PC-9 (cell line): ENCODE measurements at regions not wholly inside any gene's neighbourhood (a gene's known extent, or its start where the extent isn't known, plus 50 kb on each side); places are given as distances from the start of the nearest gene placed in this dataset.

Experiments
- BruUV-seq: library from RNA; stranded (reverse); fragments of 400-500 nt; replicated peaks from 2 replicates; lab custom pipeline; 2021; lab: Mats Ljungman, UMichigan
- CTCF ChIA-PET: fragments of 300-600 bp; sonication (Branson Sonifier 250); formaldehyde crosslinking; loops from one replicate; lab custom pipeline; 2022; ENCODE audit warnings: antibody characterized with exemption; lab: Charles Lee
- POLR2A ChIA-PET: fragments of 300-600 bp; sonication (Branson Sonifier 250); formaldehyde crosslinking; loops from one replicate; lab custom pipeline; 2022; ENCODE audit warnings: antibody characterized with exemption; ENCODE audit not compliant: unreplicated experiment; lab: Charles Lee
- DNase-seq, 2 experiments: peaks; one replicate each; pipeline versions ENCODE4 v3.0.0 to v3.0.0-alpha.2; 2015 to 2022; ENCODE audit warnings: mixed read lengths in 1 of 2
- H2AFZ ChIP-seq: fragments of 200-600 bp; sonication (generic); 2 replicates; pipeline ENCODE4 v1.8.1; 2017; ENCODE audit warnings: antibody characterized with exemption
- H3F3A ChIP-seq: fragments of 200-600 bp; sonication (generic); 2 replicates; pipeline ENCODE4 v1.8.1; 2017; ENCODE audit warnings: antibody characterized with exemption, mild to moderate bottlenecking, low read depth; ENCODE audit not compliant: insufficient read depth
- H3K27ac ChIP-seq: fragments of 200-600 bp; sonication (generic); 2 replicates; pipeline ENCODE4 v1.6.1; 2016; ENCODE audit warnings: mixed run types
- H3K27me3 ChIP-seq: fragments of 200-600 bp; sonication (generic); 2 replicates; pipeline ENCODE4 v1.6.1; 2016; ENCODE audit warnings: low read depth, mixed run types; ENCODE audit not compliant: insufficient read depth
- H3K36me3 ChIP-seq: fragments of 200-600 bp; sonication (generic); 2 replicates; pipeline ENCODE4 v1.6.1; 2016; ENCODE audit warnings: low read depth, mixed run types
- H3K4me1 ChIP-seq: fragments of 200-600 bp; sonication (generic); replicated peaks from 2 replicates; pipeline ENCODE4 v1.6.1; 2016; ENCODE audit warnings: mixed run types; ENCODE audit not compliant: insufficient read depth
- H3K4me2 ChIP-seq: fragments of 200-600 bp; sonication (generic); 2 replicates; pipeline ENCODE4 v1.6.1; 2017; ENCODE audit warnings: mixed run types
- H3K4me3 ChIP-seq: fragments of 200-600 bp; sonication (generic); 2 replicates; pipeline ENCODE4 v1.6.1; 2016; ENCODE audit warnings: mixed run types
- H3K79me2 ChIP-seq: fragments of 200-600 bp; sonication (generic); 2 replicates; pipeline ENCODE4 v1.6.1; 2017; ENCODE audit warnings: low read depth, mixed run types
- H3K9me2 ChIP-seq: fragments of 200-600 bp; sonication (generic); 2 replicates; pipeline ENCODE4 v1.8.1; 2017; ENCODE audit warnings: mild to moderate bottlenecking; ENCODE audit not compliant: insufficient read depth
- H3K9me3 ChIP-seq: fragments of 200-600 bp; sonication (generic); 2 replicates; pipeline ENCODE4 v1.8.1; 2016; ENCODE audit warnings: low read depth; ENCODE audit not compliant: insufficient read depth
- H4K20me1 ChIP-seq: fragments of 200-600 bp; sonication (generic); 2 replicates; pipeline ENCODE4 v1.8.1; 2017; ENCODE audit not compliant: insufficient read depth
- CTCF ChIP-seq: fragments of 200-600 bp; sonication (generic); conservative IDR thresholded peaks from 2 replicates; pipeline ENCODE4 v1.6.1; 2017; ENCODE audit warnings: mixed run types, antibody characterized with exemption, mild to moderate bottlenecking, moderate library complexity
- EZH2 ChIP-seq: fragments of 200-600 bp; sonication (generic); IDR thresholded peaks from 2 replicates; pipeline ENCODE4 v1.8.0; 2017; ENCODE audit warnings: antibody characterized with exemption, low read depth
- intact Hi-C: fragments of 100-400 bp; cut with micrococcal nuclease; formaldehyde crosslinking; loops from one replicate; pipeline ENCODE4 v1.10.0; 2022; ENCODE audit not compliant: unreplicated experiment

DNA sequence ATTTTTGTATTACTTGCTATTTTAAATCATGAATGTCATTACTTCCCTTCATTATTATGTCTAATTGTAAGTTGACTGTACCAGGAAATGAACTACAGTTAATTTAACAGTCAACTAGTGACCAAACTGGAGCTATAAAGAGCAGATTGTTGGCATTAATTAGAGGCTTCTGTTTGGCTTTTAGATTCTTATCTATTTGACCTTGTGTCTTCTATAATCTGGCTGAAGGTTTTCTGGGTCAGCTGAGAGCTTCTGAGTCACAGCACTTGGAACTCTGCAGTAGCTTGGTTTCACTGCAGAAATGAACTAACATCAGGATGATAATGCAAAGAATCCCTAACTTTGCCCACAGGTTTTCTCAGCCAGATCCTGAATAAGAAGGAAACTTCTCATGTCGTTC, 169.2 kb upstream of the LEF1 start:
- intact Hi-C loops = no loop called here

GRCh38 chr4:108336076-108336475, 167.3 kb upstream of the LEF1 start:
- no peaks in the 10 kb centered on the region for H3K9me2 ChIP-seq
- no peaks in the 10 kb centered on the region for H3K9me3 ChIP-seq
- POLR2A ChIA-PET = no interaction called here
- TF ChIP-seq CTCF (no peak), EZH2 (no peak)
- no peaks in the 10 kb centered on the region for H3F3A ChIP-seq
- H3K27me3 ChIP-seq = no peaks in the 10 kb centered on the region
- BruUV-seq = no TSS peak
- H3K4me2 ChIP-seq = no peak overlapping the region
- intact Hi-C loops = no loop called here
- H3K27ac ChIP-seq = no peak overlapping the region
- H3K79me2 ChIP-seq = no peaks in the 10 kb centered on the region
- H4K20me1 ChIP-seq = no peaks in the 10 kb centered on the region
- H3K4me1 ChIP-seq = no peaks in the 10 kb centered on the region
- no peak for DNase-seq
- CTCF ChIA-PET = no interaction called here
- no peak overlapping the region for H2AFZ ChIP-seq
- no peak overlapping the region for H3K4me3 ChIP-seq
- H3K36me3 ChIP-seq = no peaks in the 10 kb centered on the region

More for the DNA sequence above, 169.2 kb upstream of the LEF1 start:
- Histone ChIP-seq H3K4me3 (no peak overlapping the region), H3K27me3 (no peaks in the 10 kb centered on the region), H3K27ac (no peak overlapping the region), H3F3A (no peaks in the 10 kb centered on the region), H3K4me1 (no peaks in the 10 kb centered on the region), H3K79me2 (no peaks in the 10 kb centered on the region), H3K9me2 (no peaks in the 10 kb centered on the region), H3K9me3 (no peaks in the 10 kb centered on the region), H2AFZ (no peak overlapping the region), H3K4me2 (no peak overlapping the region), H3K36me3 (no peaks in the 10 kb centered on the region), H4K20me1 (no peaks in the 10 kb centered on the region)
- DNase-seq = no peak
- no TSS peak for BruUV-seq
- ChIA-PET POLR2A (no interaction called here), CTCF (no interaction called here)
- TF ChIP-seq CTCF (no peak), EZH2 (no peak)

DNA sequence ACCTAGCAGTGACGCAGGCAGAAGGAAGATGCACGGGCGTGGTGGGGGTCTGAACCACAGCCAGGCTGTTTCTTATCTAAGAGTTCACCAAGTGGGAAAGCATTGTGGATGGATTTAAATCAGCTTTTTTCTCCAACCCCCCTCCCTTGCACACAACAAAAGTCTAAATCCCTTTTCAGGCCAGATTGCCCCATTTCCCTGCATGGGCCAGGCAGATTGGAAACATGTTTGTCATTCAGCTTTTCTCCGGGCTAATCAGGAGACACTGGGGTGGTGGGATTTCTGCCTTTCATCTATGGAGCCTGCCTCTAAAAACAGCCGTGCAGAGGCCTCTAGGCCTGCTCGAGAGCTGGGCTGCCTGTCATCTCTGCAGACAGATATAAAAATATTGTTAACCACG, 166.3 kb upstream of the LEF1 start:
- H3K4me2 ChIP-seq = no peak overlapping the region
- TF ChIP-seq EZH2 (no peak), CTCF (no peak)
- no peaks in the 10 kb centered on the region for H3F3A ChIP-seq
- no peaks in the 10 kb centered on the region for H3K27me3 ChIP-seq
- no peak overlapping the region for H2AFZ ChIP-seq
- no peaks in the 10 kb centered on the region for H3K9me3 ChIP-seq
- H3K4me3 ChIP-seq = no peak overlapping the region
- ChIA-PET POLR2A (no interaction called here), CTCF (no interaction called here)
- BruUV-seq = no TSS peak
- DNase-seq = no peak
- intact Hi-C loops = no loop called here
- H3K4me1 ChIP-seq = no peaks in the 10 kb centered on the region
- H3K27ac ChIP-seq = no peak overlapping the region
- no peaks in the 10 kb centered on the region for H3K9me2 ChIP-seq
- H3K79me2 ChIP-seq = no peaks in the 10 kb centered on the region
- H3K36me3 ChIP-seq = no peaks in the 10 kb centered on the region
- H4K20me1 ChIP-seq = no peaks in the 10 kb centered on the region
